SK-N-SH (cell line): ENCODE measurements at regions not wholly inside any gene's neighbourhood (a gene's known extent, or its start where the extent isn't known, plus 50 kb on each side); places are given as distances from the start of the nearest gene placed in this dataset.

Experiments used
- CTCF ChIA-PET: fragments of 300-600, 350-600 bp; formaldehyde crosslinking; extraction: SDS; loops from one replicate; lab custom pipeline; 2021; lab: Yijun Ruan, JAX
- POLR2A ChIA-PET: fragments of 350-600 bp; sonication (Branson Sonifier 250); formaldehyde crosslinking; extraction: SDS; loops from one replicate; lab custom pipeline; 2020; ENCODE audit warnings: antibody characterized with exemption, inconsistent platforms; lab: Yijun Ruan, JAX
- DNase-seq: peaks from one replicate; pipeline ENCODE4 v3.0.0; 2012
- H2AFZ ChIP-seq: fragments of 200-600 bp; sonication (generic); 2 replicates; pipeline ENCODE4 v1.8.1; 2016; ENCODE audit warnings: antibody characterized with exemption, mild to moderate bottlenecking, low read depth
- H3F3A ChIP-seq: fragments of 200-600 bp; sonication (generic); replicated peaks from 2 replicates; pipeline ENCODE3; 2016; ENCODE audit warnings: antibody characterized with exemption, mild to moderate bottlenecking; ENCODE audit not compliant: insufficient read depth
- H3K27ac ChIP-seq, 2 experiments: fragments of 200-500 bp in 1 of 2; fragments of 200-600 bp in 1 of 2; sonication (Bioruptor generic) in 1 of 2; sonication (generic), shearing (Covaris generic) in 1 of 2; 2 replicates each; pipeline versions ENCODE4 v1.5.1 to v1.6.1; 2014 to 2016; ENCODE audit warnings: low read depth in 2 of 2, inconsistent platforms in 1 of 2, low read length in 1 of 2, mild to moderate bottlenecking in 1 of 2, mixed read lengths in 1 of 2
- H3K27me3 ChIP-seq: fragments of 200-600 bp; sonication (generic), shearing (Covaris generic); 2 replicates; pipeline ENCODE4 v1.6.1; 2016; ENCODE audit warnings: mixed run types; ENCODE audit not compliant: insufficient read depth
- H3K36me3 ChIP-seq, 2 experiments: fragments of 200-500 bp in 1 of 2; fragments of 200-600 bp in 1 of 2; sonication (Bioruptor generic) in 1 of 2; sonication (generic) in 1 of 2; replicated peaks in 1 of 2; 2 replicates each; pipeline versions ENCODE3 to v1.5.1; 2014 to 2016; ENCODE audit warnings: low read length in 1 of 2, mild to moderate bottlenecking in 1 of 2; ENCODE audit not compliant: insufficient read depth in 2 of 2, control insufficient read depth in 1 of 2
- H3K4me1 ChIP-seq, 2 experiments: fragments of 200-500 bp in 1 of 2; fragments of 200-600 bp in 1 of 2; sonication (Bioruptor generic) in 1 of 2; sonication (generic), shearing (Covaris generic) in 1 of 2; 2 replicates each; pipeline versions ENCODE4 v1.5.1 to v1.6.1; 2014 to 2016; ENCODE audit warnings: low read depth in 1 of 2, low read length in 1 of 2, mixed run types in 1 of 2; ENCODE audit not compliant: insufficient read depth in 2 of 2, control insufficient read depth in 1 of 2
- H3K4me2 ChIP-seq: fragments of 200-600 bp; sonication (generic), shearing (Covaris generic); 2 replicates; pipeline ENCODE4 v1.6.1; 2017; ENCODE audit warnings: mixed run types
- H3K4me3 ChIP-seq, 2 experiments: fragments of 200-500 bp in 1 of 2; fragments of 200-600 bp in 1 of 2; sonication (Bioruptor generic) in 1 of 2; sonication (generic), shearing (Covaris generic) in 1 of 2; 2 replicates each; pipeline versions ENCODE4 v1.5.1 to v1.8.1; 2014 to 2016; ENCODE audit warnings: low read depth in 2 of 2, inconsistent platforms in 1 of 2, low read length in 1 of 2, mild to moderate bottlenecking in 1 of 2, mixed read lengths in 1 of 2, moderate library complexity in 1 of 2
- H3K79me2 ChIP-seq: fragments of 200-600 bp; sonication (generic); 2 replicates; pipeline ENCODE4 v1.8.1; 2017; ENCODE audit warnings: mild to moderate bottlenecking; ENCODE audit not compliant: insufficient read depth
- H3K9ac ChIP-seq: fragments of 200-600 bp; sonication (generic); 2 replicates; pipeline ENCODE4 v1.6.1; 2017; ENCODE audit warnings: mixed run types
- H3K9me2 ChIP-seq: fragments of 200-600 bp; sonication (generic); 2 replicates; pipeline ENCODE4 v1.6.1; 2017; ENCODE audit warnings: mixed run types
- H3K9me3 ChIP-seq: fragments of 200-600 bp; sonication (generic); 2 replicates; pipeline ENCODE4 v1.6.1; 2017; ENCODE audit warnings: mixed run types, mild to moderate bottlenecking, moderate library complexity
- H4K20me1 ChIP-seq: fragments of 200-600 bp; sonication (generic); 2 replicates; pipeline ENCODE4 v1.6.1; 2017; ENCODE audit warnings: mild to moderate bottlenecking, mixed run types; ENCODE audit not compliant: insufficient read depth
- ELF1 ChIP-seq: IDR thresholded peaks from 2 replicates; pipeline ENCODE4 v1.4.0; 2012
- FOSL2 ChIP-seq: IDR thresholded peaks from 2 replicates; pipeline ENCODE4 v1.4.0; 2012; ENCODE audit warnings: low read depth, mild to moderate bottlenecking, moderate library complexity, borderline replicate concordance
- FOXM1 ChIP-seq: IDR thresholded peaks from 2 replicates; pipeline ENCODE4 v1.4.0; 2012; ENCODE audit warnings: low read depth, mild to moderate bottlenecking
- GABPA ChIP-seq: IDR thresholded peaks from 2 replicates; pipeline ENCODE4 v1.4.0; 2012; ENCODE audit warnings: low read depth, mild to moderate bottlenecking
- JUND ChIP-seq: IDR thresholded peaks from 2 replicates; pipeline ENCODE4 v1.4.0; 2012
- MEF2A ChIP-seq: IDR thresholded peaks from 2 replicates; pipeline ENCODE4 v1.4.0; 2012; ENCODE audit warnings: low read depth, borderline replicate concordance
- MXI1 ChIP-seq: IDR thresholded peaks from 2 replicates; pipeline ENCODE4 v1.6.1; 2012; ENCODE audit warnings: mild to moderate bottlenecking, low read depth, low read length, improper control_type of control experiment
- NFIC ChIP-seq: IDR thresholded peaks from 2 replicates; pipeline ENCODE4 v1.4.0; 2012; ENCODE audit warnings: borderline replicate concordance
- NRF1 ChIP-seq: IDR thresholded peaks from 2 replicates; pipeline ENCODE4 v1.6.1; 2012; ENCODE audit warnings: low read depth, mild to moderate bottlenecking, low read length
- POLR2AphosphoS5 ChIP-seq: IDR thresholded peaks from 2 replicates; pipeline ENCODE4 v1.6.1; 2012; ENCODE audit warnings: low read depth, low read length
- RAD21 ChIP-seq: IDR thresholded peaks from 2 replicates; pipeline ENCODE4 v1.6.1; 2012; ENCODE audit warnings: mild to moderate bottlenecking, low read length
- RCOR1 ChIP-seq: fragments of 150-350 bp; IDR thresholded peaks from 2 replicates; pipeline ENCODE4 v1.6.1; 2017; ENCODE audit warnings: antibody characterized with exemption, low read length
- RFX5 ChIP-seq: IDR thresholded peaks from 2 replicates; pipeline ENCODE4 v1.6.1; 2012; ENCODE audit warnings: mild to moderate bottlenecking, improper control_type of control experiment, low read length
- TAF1 ChIP-seq: IDR thresholded peaks from 2 replicates; pipeline ENCODE4 v1.6.1; 2012; ENCODE audit warnings: low read depth, mild to moderate bottlenecking, low read length, moderate library complexity, borderline replicate concordance
- TCF12 ChIP-seq: IDR thresholded peaks from 2 replicates; pipeline ENCODE4 v1.4.0; 2012
- TEAD4 ChIP-seq: IDR thresholded peaks from 2 replicates; pipeline ENCODE4 v1.4.0; 2012; ENCODE audit warnings: mild to moderate bottlenecking, borderline replicate concordance; ENCODE audit not compliant: insufficient read depth
- YY1 ChIP-seq: IDR thresholded peaks from 2 replicates; pipeline ENCODE4 v1.4.0; 2012; ENCODE audit warnings: low read depth, mild to moderate bottlenecking
- WGBS: methylation state at CpG from one replicate; pipeline ENCODE4 v1.1.6; 2017; ENCODE audit warnings: low lambda C conversion rate; 5-methylcytosine and 5-hydroxymethylcytosine counted together
- TF ChIP-seq, protein P1 (sequence below): IDR thresholded peaks from 2 replicates; pipeline ENCODE4 v1.4.0; 2012; ENCODE audit warnings: low read depth, borderline replicate concordance
- TF ChIP-seq, protein P2 (sequence below): IDR thresholded peaks from 2 replicates; pipeline ENCODE4 v1.6.1; 2012; ENCODE audit warnings: mild to moderate bottlenecking, low read depth, low read length, moderate library complexity
- TF ChIP-seq, protein P3 (sequence below): IDR thresholded peaks from 2 replicates; pipeline ENCODE4 v1.4.0; 2012; ENCODE audit warnings: low read depth, borderline replicate concordance

DNA sequence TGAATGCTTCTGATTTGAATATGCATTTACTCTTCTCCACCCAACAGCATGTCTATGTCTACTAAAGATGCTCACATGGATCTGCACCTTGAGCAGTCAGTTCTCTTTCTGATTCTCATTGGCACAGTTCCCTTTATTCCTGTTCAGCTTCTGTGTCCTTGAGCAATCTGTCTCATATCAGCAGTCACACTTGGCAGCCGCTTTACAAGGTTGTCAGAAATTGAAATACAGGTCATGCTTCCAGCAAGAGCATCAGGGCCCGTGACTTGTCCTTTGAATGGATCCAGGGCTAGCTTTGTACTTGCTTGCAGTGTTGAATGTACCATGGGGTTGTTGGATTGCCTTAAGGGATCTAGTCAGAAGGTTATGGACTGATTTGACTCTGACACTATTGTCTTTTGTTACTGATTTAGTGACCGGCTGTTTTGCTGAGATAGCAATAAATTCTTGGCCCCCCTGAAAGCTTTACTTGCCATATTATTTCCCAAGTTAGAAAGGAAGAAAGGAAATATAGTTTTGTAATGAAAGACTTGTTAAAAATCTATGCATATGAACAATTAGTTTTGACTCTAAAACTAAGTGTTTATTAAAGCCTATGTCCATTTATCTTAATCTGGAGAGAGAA is 273.4 kb upstream of the ISL1 start:
- H3K9me2 ChIP-seq = no peaks in the 10 kb centered on the region
- H2AFZ ChIP-seq = no peak overlapping the region
- H3K9ac ChIP-seq = no peak overlapping the region
- H3K4me1 ChIP-seq = no peaks in the 10 kb centered on the region; a peak in 1 of 4 replicates
- no peaks in the 10 kb centered on the region for H3K9me3 ChIP-seq
- H3K4me2 ChIP-seq = no peak overlapping the region
- 42% methylated on average over 3 of the region's 3 CpGs for WGBS
- no peak for DNase-seq
- H3K27ac ChIP-seq = no peak overlapping the region
- POLR2A ChIA-PET = no interaction called here
- no peaks in the 10 kb centered on the region for H3K79me2 ChIP-seq
- H4K20me1 ChIP-seq = no peaks in the 10 kb centered on the region
- H3K36me3 ChIP-seq = no peaks in the 10 kb centered on the region
- H3F3A ChIP-seq = no peaks in the 10 kb centered on the region
- no peak overlapping the region for H3K4me3 ChIP-seq
- H3K27me3 ChIP-seq = no peaks in the 10 kb centered on the region
- TF ChIP-seq, protein P1, sequence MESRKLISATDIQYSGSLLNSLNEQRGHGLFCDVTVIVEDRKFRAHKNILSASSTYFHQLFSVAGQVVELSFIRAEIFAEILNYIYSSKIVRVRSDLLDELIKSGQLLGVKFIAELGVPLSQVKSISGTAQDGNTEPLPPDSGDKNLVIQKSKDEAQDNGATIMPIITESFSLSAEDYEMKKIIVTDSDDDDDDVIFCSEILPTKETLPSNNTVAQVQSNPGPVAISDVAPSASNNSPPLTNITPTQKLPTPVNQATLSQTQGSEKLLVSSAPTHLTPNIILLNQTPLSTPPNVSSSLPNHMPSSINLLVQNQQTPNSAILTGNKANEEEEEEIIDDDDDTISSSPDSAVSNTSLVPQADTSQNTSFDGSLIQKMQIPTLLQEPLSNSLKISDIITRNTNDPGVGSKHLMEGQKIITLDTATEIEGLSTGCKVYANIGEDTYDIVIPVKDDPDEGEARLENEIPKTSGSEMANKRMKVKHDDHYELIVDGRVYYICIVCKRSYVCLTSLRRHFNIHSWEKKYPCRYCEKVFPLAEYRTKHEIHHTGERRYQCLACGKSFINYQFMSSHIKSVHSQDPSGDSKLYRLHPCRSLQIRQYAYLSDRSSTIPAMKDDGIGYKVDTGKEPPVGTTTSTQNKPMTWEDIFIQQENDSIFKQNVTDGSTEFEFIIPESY = no peak
- no peak for TF ChIP-seq FOSL2
- TF ChIP-seq RFX5 = no peak
- no peak for TF ChIP-seq TCF12
- TF ChIP-seq NRF1 = no peak
- TF ChIP-seq, protein P2, sequence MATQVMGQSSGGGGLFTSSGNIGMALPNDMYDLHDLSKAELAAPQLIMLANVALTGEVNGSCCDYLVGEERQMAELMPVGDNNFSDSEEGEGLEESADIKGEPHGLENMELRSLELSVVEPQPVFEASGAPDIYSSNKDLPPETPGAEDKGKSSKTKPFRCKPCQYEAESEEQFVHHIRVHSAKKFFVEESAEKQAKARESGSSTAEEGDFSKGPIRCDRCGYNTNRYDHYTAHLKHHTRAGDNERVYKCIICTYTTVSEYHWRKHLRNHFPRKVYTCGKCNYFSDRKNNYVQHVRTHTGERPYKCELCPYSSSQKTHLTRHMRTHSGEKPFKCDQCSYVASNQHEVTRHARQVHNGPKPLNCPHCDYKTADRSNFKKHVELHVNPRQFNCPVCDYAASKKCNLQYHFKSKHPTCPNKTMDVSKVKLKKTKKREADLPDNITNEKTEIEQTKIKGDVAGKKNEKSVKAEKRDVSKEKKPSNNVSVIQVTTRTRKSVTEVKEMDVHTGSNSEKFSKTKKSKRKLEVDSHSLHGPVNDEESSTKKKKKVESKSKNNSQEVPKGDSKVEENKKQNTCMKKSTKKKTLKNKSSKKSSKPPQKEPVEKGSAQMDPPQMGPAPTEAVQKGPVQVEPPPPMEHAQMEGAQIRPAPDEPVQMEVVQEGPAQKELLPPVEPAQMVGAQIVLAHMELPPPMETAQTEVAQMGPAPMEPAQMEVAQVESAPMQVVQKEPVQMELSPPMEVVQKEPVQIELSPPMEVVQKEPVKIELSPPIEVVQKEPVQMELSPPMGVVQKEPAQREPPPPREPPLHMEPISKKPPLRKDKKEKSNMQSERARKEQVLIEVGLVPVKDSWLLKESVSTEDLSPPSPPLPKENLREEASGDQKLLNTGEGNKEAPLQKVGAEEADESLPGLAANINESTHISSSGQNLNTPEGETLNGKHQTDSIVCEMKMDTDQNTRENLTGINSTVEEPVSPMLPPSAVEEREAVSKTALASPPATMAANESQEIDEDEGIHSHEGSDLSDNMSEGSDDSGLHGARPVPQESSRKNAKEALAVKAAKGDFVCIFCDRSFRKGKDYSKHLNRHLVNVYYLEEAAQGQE = no peak
- no peak for TF ChIP-seq RAD21
- TF ChIP-seq JUND = no peak
- TF ChIP-seq YY1 = no peak
- TF ChIP-seq RCOR1 = no peak
- TF ChIP-seq ELF1 = no peak
- TF ChIP-seq NFIC = no peak
- TF ChIP-seq GABPA = no peak
- TF ChIP-seq FOXM1 = no peak
- no peak for TF ChIP-seq TAF1
- no peak for TF ChIP-seq MEF2A
- no peak for TF ChIP-seq MXI1
- TF ChIP-seq, protein P3, sequence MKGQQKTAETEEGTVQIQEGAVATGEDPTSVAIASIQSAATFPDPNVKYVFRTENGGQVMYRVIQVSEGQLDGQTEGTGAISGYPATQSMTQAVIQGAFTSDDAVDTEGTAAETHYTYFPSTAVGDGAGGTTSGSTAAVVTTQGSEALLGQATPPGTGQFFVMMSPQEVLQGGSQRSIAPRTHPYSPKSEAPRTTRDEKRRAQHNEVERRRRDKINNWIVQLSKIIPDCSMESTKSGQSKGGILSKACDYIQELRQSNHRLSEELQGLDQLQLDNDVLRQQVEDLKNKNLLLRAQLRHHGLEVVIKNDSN = no peak
- no peak for TF ChIP-seq POLR2AphosphoS5
- no peak for TF ChIP-seq TEAD4
- TF ChIP-seq, all 33 proteins: peak for 0
- CTCF ChIA-PET = no interaction called here
